AG04450 (cell line): ENCODE measurements at regions not wholly inside any gene's neighbourhood (a gene's known extent, or its start where the extent isn't known, plus 50 kb on each side); places are given as distances from the start of the nearest gene placed in this dataset.

Source experiments
- CTCF ChIA-PET: fragments of 300-600, 350-600 bp; formaldehyde crosslinking; extraction: SDS; loops from one replicate; lab custom pipeline; 2022; ENCODE audit warnings: antibody characterized with exemption, inconsistent platforms; lab: Charles Lee
- POLR2A ChIA-PET: fragments of 350-600 bp; formaldehyde crosslinking; extraction: SDS; loops from one replicate; lab custom pipeline; 2021; ENCODE audit warnings: antibody characterized with exemption, inconsistent platforms; lab: Yijun Ruan, JAX
- DNase-seq: peaks from one replicate; pipeline ENCODE4 v3.0.0-alpha.2; 2011; ENCODE audit warnings: low read depth, low spot score
- H3K27ac ChIP-seq: one replicate; pipeline ENCODE4 v1.5.1; 2012; ENCODE audit warnings: low read depth, low read length, control low read depth
- H3K27me3 ChIP-seq: one replicate; pipeline ENCODE4 v1.6.0; 2012; ENCODE audit warnings: low read length; ENCODE audit not compliant: control insufficient read depth, insufficient read depth
- H3K4me3 ChIP-seq: 2 replicates; pipeline ENCODE4 v1.5.1; 2011; ENCODE audit warnings: mild to moderate bottlenecking, low read depth, low read length, control low read depth
- H3K9me3 ChIP-seq: 2 replicates; pipeline ENCODE4 v1.5.1; 2012; ENCODE audit warnings: low read length; ENCODE audit not compliant: control insufficient read depth, insufficient read depth
- CTCF ChIP-seq: IDR thresholded peaks from 2 replicates; pipeline ENCODE4 v1.5.1; 2011; ENCODE audit warnings: low read depth, low read length, control low read depth, inconsistent platforms

- TF ChIP-seq CTCF, result no peak
- H3K4me3 ChIP-seq, result no peak overlapping the region
- peaks cover 2% of the 10 kb centered on the region for H3K27me3 ChIP-seq
- H3K9me3 ChIP-seq, result peaks cover 4% of the 10 kb centered on the region; the same call in 1 of the 2 replicates
- ChIA-PET POLR2A (no interaction called here), CTCF (no interaction called here)
- H3K27ac ChIP-seq, result no peak overlapping the region
- no peak for DNase-seq
Measured at GRCh38 chr17:5651348-5651747, 67.0 kb upstream of the NLRP1 start.

GRCh38 chr17:5661491-5662125 is 77.3 kb upstream of the NLRP1 start:
- ChIA-PET POLR2A (no interaction called here), CTCF (no interaction called here)
- H3K27me3 ChIP-seq, result peaks cover 2% of the 10 kb centered on the region
- H3K9me3 ChIP-seq, result no peaks in the 10 kb centered on the region
- no peak for DNase-seq
- H3K27ac ChIP-seq, result no peak overlapping the region
- TF ChIP-seq CTCF, result no peak
- H3K4me3 ChIP-seq, result no peak overlapping the region

- POLR2A ChIA-PET, result no interaction called here
- Histone ChIP-seq H3K4me3 (no peak overlapping the region), H3K27ac (no peak overlapping the region), H3K27me3 (peaks cover 2% of the 10 kb centered on the region), H3K9me3 (no peaks in the 10 kb centered on the region)
- TF ChIP-seq CTCF, result no peak
- CTCF ChIA-PET, result no interaction called here
- no peak for DNase-seq
Measured at GRCh38 chr17:5662409-5663085, 78.2 kb upstream of the NLRP1 start.

- TF ChIP-seq CTCF, result no peak
- Histone ChIP-seq H3K27me3 (peaks cover 2% of the 10 kb centered on the region), H3K4me3 (no peak overlapping the region), H3K9me3 (no peaks in the 10 kb centered on the region), H3K27ac (no peak overlapping the region)
- CTCF ChIA-PET, result no interaction called here
- POLR2A ChIA-PET, result no interaction called here
- no peak for DNase-seq
Measured at GRCh38 chr17:5665164-5665563, 80.9 kb upstream of the NLRP1 start.

GRCh38 chr17:5667871-5668270 is 83.6 kb upstream of the NLRP1 start:
- DNase-seq, result no peak
- CTCF ChIA-PET, result no interaction called here
- peaks cover 4% of the 10 kb centered on the region for H3K27me3 ChIP-seq
- no peaks in the 10 kb centered on the region for H3K9me3 ChIP-seq
- no peak overlapping the region for H3K27ac ChIP-seq
- POLR2A ChIA-PET, result no interaction called here
- H3K4me3 ChIP-seq, result no peak overlapping the region
- TF ChIP-seq CTCF, result no peak
